Spleen (tissue), 7 donors: ENCODE measurements at regions not wholly inside any gene's neighbourhood (a gene's known extent, or its start where the extent isn't known, plus 50 kb on each side); places are given as distances from the start of the nearest gene placed in this dataset.

Experiments
- CTCF ChIP-seq, 11 experiments: fragments of 200-600 bp in 7 of 11; fragments of 450-650 bp in 4 of 11; sonication (generic) in 4 of 11; IDR thresholded peaks in 8 of 11; conservative IDR thresholded peaks in 3 of 11; 1 replicate in 7 of 11; 2 replicates in 4 of 11; pipeline versions ENCODE4 v1.4.0 to v1.8.0; 2016 to 2021; ENCODE audit warnings: antibody characterized with exemption in 11 of 11, inconsistent platforms in 4 of 11, mild to moderate bottlenecking in 1 of 11
- POLR2A ChIP-seq, 3 donors: fragments of 450-650 bp; IDR thresholded peaks; one replicate each; pipeline ENCODE4 v1.5.1; 2017; ENCODE audit warnings: antibody characterized with exemption in 3 of 3, mild to moderate bottlenecking in 1 of 3
- POLR2AphosphoS5 ChIP-seq, 3 donors: sonication (generic); formaldehyde crosslinking; IDR thresholded peaks; one replicate each; pipeline ENCODE4 v1.5.1; 2017; ENCODE audit warnings: antibody characterized with exemption in 3 of 3
- donor health status: DM: no; HTN: no; CAD: no; lungs with moderate emphysema.
- donor health status: DM: no; HTN: no; CAD: no.
- donor health status: DM: no; HTN: no; CAD: no.

- TF ChIP-seq CTCF (IDR thresholded peaks at IDR 0.05 in 8 of 11, conservative IDR thresholded peaks at IDR 0.05 in 3 of 11) (no peak), POLR2AphosphoS5 (IDR thresholded peaks at IDR 0.05) (no peak), POLR2A (IDR thresholded peaks at IDR 0.05) (no peak)
Observed at GRCh38 chr17:33676444-33676843, 383.3 kb upstream of the ASIC2 start.
